SK-N-SH treated with all-trans-retinoic acid at 6 μM for 48 hours (cell line): ENCODE measurements at regions not wholly inside any gene's neighbourhood (a gene's known extent, or its start where the extent isn't known, plus 50 kb on each side); places are given as distances from the start of the nearest gene placed in this dataset.

Experiments
- ATAC-seq: fragments of 200-7000 bp; cut with Tn5 transposase; 3 replicates; pipeline ENCODE4 v1.9.1; 2020; ENCODE audit warnings: mild to moderate bottlenecking, moderate library complexity
- ARNTL ChIP-seq: fragments of 450-650 bp; formaldehyde crosslinking; IDR thresholded peaks from 2 replicates; pipeline ENCODE4 v1.5.0; 2020; ENCODE audit warnings: low read depth, mild to moderate bottlenecking, moderate library complexity, borderline replicate concordance
- BACH2 ChIP-seq: fragments of 250-450 bp; sonication (Bioruptor Pico); IDR thresholded peaks from 2 replicates; pipeline ENCODE4 v1.9.0; 2021; ENCODE audit warnings: mild to moderate bottlenecking, borderline replicate concordance
- CREB5 ChIP-seq: fragments of 250-450 bp; sonication (Bioruptor Pico); IDR thresholded peaks from 2 replicates; pipeline ENCODE4 v1.5.1; 2020; ENCODE audit warnings: low read depth, mild to moderate bottlenecking, moderate library complexity
- CSDC2 ChIP-seq: fragments of 250-450 bp; sonication (Bioruptor Pico); IDR thresholded peaks from 2 replicates; pipeline ENCODE4 v1.5.0; 2020; ENCODE audit warnings: mild to moderate bottlenecking, moderate library complexity
- ESRRG ChIP-seq: fragments of 250-450 bp; sonication (Bioruptor Pico); IDR thresholded peaks from 2 replicates; pipeline ENCODE4 v1.6.1; 2021; ENCODE audit warnings: mild to moderate bottlenecking
- GLIS3 ChIP-seq: fragments of 250-450 bp; sonication (Bioruptor Pico); IDR thresholded peaks from 2 replicates; pipeline ENCODE4 v1.5.0; 2020; ENCODE audit warnings: mild to moderate bottlenecking, moderate library complexity
- ISL1 ChIP-seq: fragments of 250-450 bp; sonication (Bioruptor Pico); IDR thresholded peaks from 2 replicates; pipeline ENCODE4 v2.1.2; 2022; ENCODE audit warnings: mild to moderate bottlenecking, moderate library complexity
- OSR1 ChIP-seq: fragments of 250-450 bp; sonication (Bioruptor Pico); IDR thresholded peaks from 2 replicates; pipeline ENCODE4 v1.8.0; 2022; ENCODE audit warnings: moderate library complexity, mild to moderate bottlenecking, inconsistent platforms
- PATZ1 ChIP-seq: fragments of 250-450 bp; sonication (Bioruptor Pico); IDR thresholded peaks from 2 replicates; pipeline ENCODE4 v1.8.0; 2020; ENCODE audit warnings: mild to moderate bottlenecking, moderate library complexity, borderline replicate concordance
- PPARA ChIP-seq: fragments of 250-450 bp; sonication (Bioruptor Pico); IDR thresholded peaks from 2 replicates; pipeline ENCODE4 v1.5.0; 2020; ENCODE audit warnings: mild to moderate bottlenecking, borderline replicate concordance
- RARB ChIP-seq: fragments of 250-450 bp; sonication (Bioruptor Pico); IDR thresholded peaks from 2 replicates; pipeline ENCODE4 v1.8.0; 2021; ENCODE audit warnings: mild to moderate bottlenecking, moderate library complexity
- TCF4 ChIP-seq: fragments of 250-450 bp; sonication (Bioruptor Pico); IDR thresholded peaks from 2 replicates; pipeline ENCODE4 v1.8.0; 2021; ENCODE audit warnings: mild to moderate bottlenecking, moderate library complexity, borderline replicate concordance
- TOX ChIP-seq: fragments of 250-450 bp; sonication (Bioruptor Pico); IDR thresholded peaks from 2 replicates; pipeline ENCODE4 v1.8.0; 2021; ENCODE audit warnings: mild to moderate bottlenecking, moderate library complexity, borderline replicate concordance
- TSHZ2 ChIP-seq: fragments of 250-450 bp; sonication (Bioruptor Pico); IDR thresholded peaks from 2 replicates; pipeline ENCODE4 v1.5.0; 2020; ENCODE audit warnings: mild to moderate bottlenecking, moderate library complexity
- ZC3H10 ChIP-seq: fragments of 250-450 bp; sonication (Bioruptor Pico); IDR thresholded peaks from 2 replicates; pipeline ENCODE4 v1.5.1; 2021; ENCODE audit warnings: mild to moderate bottlenecking, moderate library complexity
- ZFP3 ChIP-seq: fragments of 250-450 bp; sonication (Bioruptor Pico); IDR thresholded peaks from 2 replicates; pipeline ENCODE4 v1.5.0; 2020; ENCODE audit warnings: mild to moderate bottlenecking, moderate library complexity
- ZFP30 ChIP-seq: fragments of 450-650 bp; formaldehyde crosslinking; IDR thresholded peaks from 2 replicates; pipeline ENCODE4 v1.5.0; 2022; ENCODE audit warnings: mild to moderate bottlenecking, moderate library complexity
- ZNF565 ChIP-seq: fragments of 450-650 bp; formaldehyde crosslinking; conservative IDR thresholded peaks from 2 replicates; pipeline ENCODE4 v1.5.0; 2020; ENCODE audit warnings: low read depth, mild to moderate bottlenecking, moderate library complexity
- ZNF70 ChIP-seq: fragments of 450-650 bp; formaldehyde crosslinking; IDR thresholded peaks from 2 replicates; pipeline ENCODE4 v1.5.0; 2020; ENCODE audit warnings: mild to moderate bottlenecking, moderate library complexity
- ZNF8 ChIP-seq: fragments of 450-650 bp; formaldehyde crosslinking; IDR thresholded peaks from 2 replicates; pipeline ENCODE4 v1.5.0; 2020; ENCODE audit warnings: mild to moderate bottlenecking, moderate library complexity
- TF ChIP-seq, protein P1 (sequence below): fragments of 250-450 bp; sonication (Bioruptor Pico); IDR thresholded peaks from 2 replicates; pipeline ENCODE4 v1.5.1; 2021; ENCODE audit warnings: mild to moderate bottlenecking, moderate library complexity
- TF ChIP-seq, protein P2 (sequence below): fragments of 250-450 bp; sonication (Bioruptor Pico); IDR thresholded peaks from 2 replicates; pipeline ENCODE4 v1.8.0; 2021; ENCODE audit warnings: low read depth, mild to moderate bottlenecking, moderate library complexity, borderline replicate concordance

DNA sequence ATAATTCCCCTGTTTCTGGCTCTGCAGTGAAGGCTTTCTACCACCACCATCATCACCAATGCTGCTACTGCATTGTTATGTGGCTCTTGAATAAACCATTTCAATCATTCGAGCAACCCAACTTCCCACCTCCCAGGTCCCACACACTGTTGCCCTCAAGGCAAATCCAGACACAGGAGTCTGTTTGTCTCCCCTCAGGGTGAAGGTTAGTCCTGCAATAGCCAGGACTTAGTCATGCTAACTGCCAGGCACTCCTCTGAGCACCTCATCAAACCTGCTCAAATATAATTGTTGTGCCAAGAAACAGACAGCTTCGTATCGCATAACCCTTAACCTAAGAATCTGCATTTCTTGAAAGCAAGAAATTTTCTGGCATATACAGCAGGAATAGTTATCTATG, 213.2 kb downstream of the KDR start:
- ATAC-seq = no peak
- no peak for TF ChIP-seq TOX (CRISPR knock-in tag)
- TF ChIP-seq BACH2 = no peak
- no peak for TF ChIP-seq ZFP30 (CRISPR knock-in tag)
- no peak for TF ChIP-seq CSDC2
- no peak for TF ChIP-seq ARNTL (CRISPR knock-in tag)
- no peak for TF ChIP-seq ZNF8 (CRISPR knock-in tag)
- TF ChIP-seq, all 23 proteins: peak for 0

DNA sequence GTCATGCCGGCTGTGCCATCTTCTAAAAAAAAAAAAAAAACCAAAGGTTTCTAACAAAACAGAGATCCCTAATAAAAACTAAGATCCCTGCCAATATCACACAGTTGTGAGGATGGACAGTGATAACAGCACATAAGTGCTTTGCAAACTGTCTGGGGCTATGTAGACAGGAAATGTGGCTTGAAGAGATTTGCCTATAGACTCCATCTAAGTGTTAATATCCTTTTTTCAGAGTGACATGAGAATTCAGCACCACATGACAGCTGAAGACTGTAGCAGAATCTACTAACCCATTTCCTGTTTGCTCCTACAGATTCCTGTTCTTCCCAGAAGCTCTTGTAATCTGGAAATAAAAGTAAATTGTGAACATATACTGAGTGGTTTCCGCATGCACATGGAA, 215.4 kb downstream of the KDR start:
- no peak for TF ChIP-seq TSHZ2
- TF ChIP-seq CREB5 (CRISPR knock-in tag) = no peak
- no peak for TF ChIP-seq BACH2
- TF ChIP-seq CSDC2 = no peak
- no peak for TF ChIP-seq RARB (CRISPR knock-in tag)
- TF ChIP-seq GLIS3 (CRISPR knock-in tag) = no peak
- TF ChIP-seq ZNF565 (CRISPR knock-in tag) = no peak
- TF ChIP-seq TCF4 = no peak
- TF ChIP-seq PPARA = no peak
- TF ChIP-seq ISL1 (CRISPR knock-in tag) = no peak
- TF ChIP-seq ZNF70 = no peak
- TF ChIP-seq ESRRG (CRISPR knock-in tag) = no peak
- no peak for TF ChIP-seq ZNF8 (CRISPR knock-in tag)
- TF ChIP-seq ARNTL (CRISPR knock-in tag) = no peak
- TF ChIP-seq, all 23 proteins: peak for 0
- ATAC-seq = no peak

GRCh38 chr4:54908763-54909162, 216.6 kb downstream of the KDR start:
- no peak for ATAC-seq
- TF ChIP-seq PPARA (no peak), ZNF8 (CRISPR knock-in tag) (no peak), GLIS3 (CRISPR knock-in tag) (no peak), CREB5 (CRISPR knock-in tag) (no peak), TCF4 (no peak), ZFP3 (CRISPR knock-in tag) (no peak), ZFP30 (CRISPR knock-in tag) (no peak), OSR1 (CRISPR knock-in tag) (no peak)
- TF ChIP-seq, protein P1, sequence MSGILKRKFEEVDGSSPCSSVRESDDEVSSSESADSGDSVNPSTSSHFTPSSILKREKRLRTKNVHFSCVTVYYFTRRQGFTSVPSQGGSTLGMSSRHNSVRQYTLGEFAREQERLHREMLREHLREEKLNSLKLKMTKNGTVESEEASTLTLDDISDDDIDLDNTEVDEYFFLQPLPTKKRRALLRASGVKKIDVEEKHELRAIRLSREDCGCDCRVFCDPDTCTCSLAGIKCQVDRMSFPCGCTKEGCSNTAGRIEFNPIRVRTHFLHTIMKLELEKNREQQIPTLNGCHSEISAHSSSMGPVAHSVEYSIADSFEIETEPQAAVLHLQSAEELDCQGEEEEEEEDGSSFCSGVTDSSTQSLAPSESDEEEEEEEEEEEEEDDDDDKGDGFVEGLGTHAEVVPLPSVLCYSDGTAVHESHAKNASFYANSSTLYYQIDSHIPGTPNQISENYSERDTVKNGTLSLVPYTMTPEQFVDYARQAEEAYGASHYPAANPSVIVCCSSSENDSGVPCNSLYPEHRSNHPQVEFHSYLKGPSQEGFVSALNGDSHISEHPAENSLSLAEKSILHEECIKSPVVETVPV (CRISPR knock-in tag) = no peak
- TF ChIP-seq, all 23 proteins: peak for 0

- no peak for ATAC-seq
- no peak for TF ChIP-seq PATZ1 (CRISPR knock-in tag)
- TF ChIP-seq ZFP30 (CRISPR knock-in tag) = no peak
- no peak for TF ChIP-seq BACH2
- TF ChIP-seq ESRRG (CRISPR knock-in tag) = no peak
- TF ChIP-seq, protein P2, sequence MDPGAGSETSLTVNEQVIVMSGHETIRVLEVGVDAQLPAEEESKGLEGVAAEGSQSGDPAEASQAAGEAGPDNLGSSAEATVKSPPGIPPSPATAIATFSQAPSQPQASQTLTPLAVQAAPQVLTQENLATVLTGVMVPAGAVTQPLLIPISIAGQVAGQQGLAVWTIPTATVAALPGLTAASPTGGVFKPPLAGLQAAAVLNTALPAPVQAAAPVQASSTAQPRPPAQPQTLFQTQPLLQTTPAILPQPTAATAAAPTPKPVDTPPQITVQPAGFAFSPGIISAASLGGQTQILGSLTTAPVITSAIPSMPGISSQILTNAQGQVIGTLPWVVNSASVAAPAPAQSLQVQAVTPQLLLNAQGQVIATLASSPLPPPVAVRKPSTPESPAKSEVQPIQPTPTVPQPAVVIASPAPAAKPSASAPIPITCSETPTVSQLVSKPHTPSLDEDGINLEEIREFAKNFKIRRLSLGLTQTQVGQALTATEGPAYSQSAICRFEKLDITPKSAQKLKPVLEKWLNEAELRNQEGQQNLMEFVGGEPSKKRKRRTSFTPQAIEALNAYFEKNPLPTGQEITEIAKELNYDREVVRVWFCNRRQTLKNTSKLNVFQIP (CRISPR knock-in tag) = no peak
- TF ChIP-seq ZC3H10 (CRISPR knock-in tag) = no peak
- TF ChIP-seq, protein P1 (CRISPR knock-in tag) = no peak
- no peak for TF ChIP-seq TSHZ2
Measured at GRCh38 chr4:54904953-54905352, 220.4 kb downstream of the KDR start.
